ENCODE measurements at regions not wholly inside any gene's neighbourhood (a gene's known extent, or its start where the extent isn't known, plus 50 kb on each side); places are given as distances from the start of the nearest gene placed in this dataset.

DNA sequence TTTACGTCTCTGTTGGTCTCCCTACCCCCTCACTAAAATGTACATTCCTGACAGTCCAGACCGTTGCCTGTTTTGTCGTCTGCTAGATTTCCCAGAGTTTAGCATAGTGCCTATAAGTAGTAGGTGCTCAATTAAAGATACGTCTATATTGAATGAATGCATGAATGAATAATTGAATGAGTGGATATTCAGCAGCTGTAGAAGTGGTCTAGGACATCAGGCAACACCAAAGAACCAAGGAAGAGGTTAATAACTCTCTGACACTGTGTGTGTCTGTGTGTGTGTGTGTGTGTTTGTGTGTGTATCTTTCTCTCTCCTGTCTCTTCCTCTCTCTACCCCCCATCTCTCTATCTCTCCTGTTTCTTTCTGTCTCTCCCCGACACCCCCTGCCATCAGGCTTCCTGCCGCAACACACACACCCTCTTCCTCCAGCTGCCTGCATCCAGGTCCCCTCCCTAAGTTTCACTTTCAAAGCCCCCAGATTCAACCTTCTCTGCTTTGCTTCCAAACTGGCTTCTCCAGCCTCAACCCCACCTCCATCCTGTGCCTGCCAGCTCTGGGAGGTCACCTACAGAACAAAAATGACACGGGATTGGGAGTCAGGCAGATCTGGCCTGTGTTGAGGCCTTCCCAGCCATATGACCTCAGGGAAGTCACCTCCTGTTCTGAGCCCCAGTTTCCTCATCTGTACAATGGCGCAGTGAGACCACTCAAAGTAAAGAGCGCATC, 119.9 kb upstream of the NCOR2 start:
- DNase-seq (ENCODE audit: low read depth, low spot score): no peak

GRCh38 chr12:124686370-124687173, 119.2 kb upstream of the NCOR2 start:
- no peak for DNase-seq (ENCODE audit: low read depth, low spot score)

DNA sequence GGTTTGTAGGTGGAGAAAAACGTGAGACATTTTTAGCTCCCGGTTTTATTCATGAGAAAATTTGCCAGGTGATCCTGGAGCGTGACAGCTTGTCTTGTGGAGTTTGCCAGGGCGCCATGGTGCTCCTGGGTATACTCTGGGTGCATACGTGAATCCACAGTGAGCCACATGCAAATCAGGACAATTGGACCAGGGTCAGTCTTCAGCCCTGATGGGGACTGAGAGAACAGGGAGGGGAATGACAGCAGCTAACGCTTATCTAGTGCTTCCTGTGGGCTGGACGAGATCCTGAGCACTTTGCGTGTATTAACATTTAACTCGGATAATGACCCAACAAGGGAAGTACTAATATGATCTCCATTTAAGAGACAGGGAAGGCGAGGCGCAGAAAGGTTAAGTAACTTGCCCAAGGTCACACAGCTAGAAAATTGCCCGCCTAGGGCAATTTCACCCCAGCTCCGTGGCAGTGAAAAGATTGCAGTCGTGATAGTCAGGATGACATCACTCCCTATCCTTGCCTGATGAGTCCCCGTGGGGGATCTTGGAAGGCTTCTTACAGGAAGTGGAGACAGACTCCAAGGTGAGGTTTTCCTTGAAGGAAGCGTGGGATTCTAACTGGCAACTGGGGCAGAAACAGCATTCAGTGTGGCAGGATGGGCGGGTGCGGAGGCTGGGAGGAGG, 118.4 kb upstream of the NCOR2 start:
- no peak for DNase-seq (ENCODE audit: low read depth, low spot score)

GRCh38 chr12:124684971-124685688, 117.7 kb upstream of the NCOR2 start:
- DNase-seq (ENCODE audit: low read depth, low spot score): peak; percentile 87

DNA sequence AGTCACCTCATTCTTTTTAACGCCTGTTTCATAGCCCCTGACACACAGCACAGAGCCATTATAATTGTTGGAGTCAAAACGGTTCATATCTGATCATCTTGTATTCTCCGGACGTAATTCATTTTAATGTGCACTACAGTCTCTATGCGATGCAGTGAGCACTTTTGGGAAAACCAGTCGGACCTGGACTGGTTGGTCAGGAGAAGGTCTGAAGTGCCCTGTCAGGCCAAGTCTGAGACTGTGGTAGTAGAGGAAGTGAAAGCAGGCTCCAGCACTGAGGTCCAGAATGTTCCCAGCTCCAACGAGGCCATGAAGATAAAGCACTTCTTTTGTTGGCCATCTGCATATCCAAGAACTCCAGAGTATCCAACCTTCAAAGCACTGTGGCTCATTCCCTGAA, 117.1 kb upstream of the NCOR2 start:
- no peak for DNase-seq (ENCODE audit: low read depth, low spot score)

DNA sequence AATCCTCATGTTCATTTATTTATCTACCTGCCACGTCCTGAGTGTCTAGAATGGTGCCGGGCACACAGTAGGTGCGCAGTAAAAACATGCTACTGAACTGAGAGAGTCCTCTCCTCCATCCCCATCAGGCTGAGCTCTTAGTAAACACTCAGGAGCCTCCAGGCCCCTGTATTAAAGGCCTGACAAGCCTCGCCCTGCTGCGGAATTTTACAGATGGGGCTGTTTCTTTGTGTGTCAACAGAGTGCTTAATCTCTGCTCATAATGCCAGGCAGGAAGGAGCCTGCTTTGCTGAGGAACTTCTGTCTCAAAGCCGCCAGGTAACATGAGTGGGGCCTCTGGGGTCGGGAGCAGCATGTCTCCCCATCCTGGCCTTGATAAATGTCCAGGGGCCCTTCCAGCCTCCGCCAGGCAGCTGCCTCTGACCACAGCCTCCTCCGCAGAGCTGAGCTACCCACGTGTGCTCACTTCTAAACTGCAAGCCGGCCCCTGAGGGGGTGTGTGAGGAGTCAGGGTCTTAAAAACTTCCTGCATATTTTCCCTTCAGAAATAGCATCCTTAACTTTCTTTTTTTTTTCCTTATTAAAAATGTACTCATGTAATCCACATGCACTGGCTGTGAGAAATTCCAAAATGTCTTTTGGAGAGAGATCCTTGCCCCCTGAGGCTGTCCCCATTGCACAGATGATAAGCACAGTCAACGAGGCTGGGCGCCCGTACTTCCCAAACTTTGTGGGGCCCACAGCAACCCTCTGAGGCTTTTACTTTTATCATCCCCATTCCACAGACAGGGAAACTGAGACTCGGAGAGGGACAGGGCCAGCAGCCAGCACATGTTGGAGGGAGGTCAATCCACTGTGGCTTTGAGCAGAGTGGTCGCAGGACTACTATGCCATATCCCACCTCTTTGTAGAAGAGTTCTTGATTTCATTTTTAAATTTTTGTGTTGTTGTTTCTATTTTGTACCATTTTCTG, 116.0 kb upstream of the NCOR2 start:
- no peak for DNase-seq (ENCODE audit: low read depth, low spot score)

GRCh38 chr12:124682425-124683151, 115.2 kb upstream of the NCOR2 start:
- no peak for DNase-seq (ENCODE audit: low read depth, low spot score)

GRCh38 chr12:124681779-124682391, 114.5 kb upstream of the NCOR2 start:
- no peak for DNase-seq (ENCODE audit: low read depth, low spot score)

GRCh38 chr12:124680863-124681778, 113.7 kb upstream of the NCOR2 start:
- peak; percentile 73 for DNase-seq (ENCODE audit: low read depth, low spot score)

DNA sequence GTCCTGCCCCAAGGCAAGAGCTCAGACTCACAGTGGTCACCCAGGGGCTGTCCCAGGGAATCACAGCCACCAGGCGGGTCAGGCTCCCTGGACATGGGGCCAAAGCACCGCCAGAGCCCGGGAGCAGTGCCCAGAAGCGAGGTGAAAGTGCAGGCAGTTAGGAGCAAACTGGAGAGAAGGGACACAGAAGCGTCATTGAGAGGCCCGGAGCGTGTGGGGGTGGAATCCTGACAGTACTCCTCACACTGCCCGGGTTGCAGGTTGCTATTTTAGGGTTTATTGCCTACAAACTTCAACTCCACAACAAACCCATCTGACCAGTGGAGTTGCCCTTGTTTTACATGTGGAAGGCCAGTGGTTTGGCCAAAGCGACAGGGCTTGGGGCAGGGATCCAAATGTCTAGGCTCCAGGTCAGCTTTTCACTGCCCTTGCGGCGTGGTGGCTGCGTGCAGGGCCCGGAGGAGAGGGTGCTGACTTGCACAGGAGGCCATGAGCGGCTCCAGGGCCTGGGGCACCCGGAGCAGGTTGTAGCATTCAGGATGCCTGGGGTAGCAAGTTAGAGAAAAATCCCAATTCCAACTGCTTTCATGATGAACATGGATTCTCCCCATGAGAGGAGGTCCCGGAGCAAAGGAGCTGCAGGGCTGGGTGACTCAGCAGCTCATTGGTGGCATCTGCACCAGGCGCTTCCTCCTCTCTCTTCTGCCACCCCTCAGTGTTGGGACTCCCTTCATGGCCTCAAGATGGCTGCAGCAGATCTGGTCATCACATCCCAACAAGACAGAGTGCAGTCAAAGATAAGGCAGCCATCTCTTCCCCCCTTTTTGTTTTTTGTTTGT, 112.3 kb upstream of the NCOR2 start:
- DNase-seq (ENCODE audit: low read depth, low spot score): no peak

DNA sequence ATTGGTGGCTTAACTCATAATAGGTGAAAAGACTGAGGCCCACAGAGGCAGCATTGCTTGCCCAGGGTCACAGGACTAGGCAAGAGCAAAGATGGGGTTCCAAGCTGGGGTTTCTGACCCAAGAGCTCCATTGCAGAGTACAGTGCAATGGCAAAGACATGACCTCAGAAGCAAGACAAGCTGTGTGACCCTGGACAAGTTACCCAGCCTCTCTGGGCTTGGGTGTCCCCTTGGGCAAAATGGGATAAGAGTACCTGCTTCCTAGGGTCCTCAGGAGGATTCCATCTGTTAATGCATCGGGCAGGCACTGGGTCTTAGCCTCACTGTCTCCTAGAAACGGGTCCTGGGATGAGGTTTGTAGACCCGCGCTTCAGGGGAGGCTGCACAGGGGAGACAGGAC, 111.6 kb upstream of the NCOR2 start:
- DNase-seq (ENCODE audit: low read depth, low spot score): no peak

DNA sequence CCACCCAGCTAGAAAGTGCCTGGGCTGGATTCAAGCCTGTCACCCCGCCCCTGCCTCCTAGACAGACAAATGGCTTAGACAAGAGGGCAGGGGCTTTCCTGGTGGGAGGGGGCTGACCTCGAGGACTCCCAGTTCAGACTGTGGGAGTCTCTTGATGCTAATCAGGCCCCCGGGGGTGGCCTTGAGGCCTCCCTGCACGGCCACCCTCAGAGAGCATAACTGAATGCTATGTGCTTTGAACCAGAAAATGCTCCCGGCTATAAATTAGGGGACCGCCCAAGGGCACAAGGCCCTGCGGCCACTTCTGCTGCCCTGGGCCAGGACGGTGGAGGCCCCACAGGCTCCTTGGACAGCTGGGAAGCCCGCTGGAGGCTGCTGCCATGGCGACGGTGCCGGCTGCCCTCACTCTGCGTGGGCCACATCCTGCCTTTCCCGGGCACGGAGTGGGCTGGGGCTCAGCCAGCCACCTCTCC, 111.0 kb upstream of the NCOR2 start:
- DNase-seq (ENCODE audit: low read depth, low spot score): no peak

DNA sequence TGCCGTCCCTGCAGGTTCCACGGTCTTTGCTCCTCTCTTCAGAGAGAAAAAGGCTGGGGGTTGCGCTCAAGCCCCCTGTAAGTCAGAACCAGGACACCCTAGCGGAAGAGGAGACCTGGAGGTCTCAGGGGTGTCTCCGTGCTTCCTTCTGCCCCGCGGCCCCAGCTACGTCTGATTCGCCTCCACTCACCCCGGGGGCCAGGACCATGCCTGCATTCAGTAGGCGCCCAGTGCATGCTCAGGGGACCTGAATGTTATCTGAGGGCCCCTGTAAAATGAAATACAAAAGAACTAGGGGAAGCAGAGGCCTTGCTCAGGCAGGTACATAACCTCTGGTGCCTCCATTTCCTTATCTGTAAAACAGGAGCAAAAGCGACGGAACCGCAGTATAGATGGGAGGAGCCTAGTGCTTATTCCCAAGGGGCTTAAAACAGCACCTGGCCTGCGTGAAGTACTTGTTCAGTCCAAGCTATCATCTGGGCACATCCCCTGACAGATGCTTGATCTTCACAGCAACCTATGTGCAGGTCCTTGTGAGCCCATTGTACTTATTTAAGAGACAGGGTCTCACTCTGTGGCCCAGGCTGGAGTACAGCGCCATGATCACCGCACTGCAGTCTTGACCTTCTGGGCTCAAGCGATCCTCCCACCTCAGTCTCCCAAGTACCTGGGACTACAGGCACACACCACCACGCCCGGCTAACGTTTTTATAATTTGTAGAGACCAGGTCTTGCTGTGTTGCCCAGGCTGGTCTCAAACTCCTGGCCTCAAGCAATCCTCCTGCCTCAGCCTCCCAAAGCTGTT, 110.3 kb upstream of the NCOR2 start:
- no peak for DNase-seq (ENCODE audit: low read depth, low spot score)

GRCh38 chr12:124676714-124677462, 109.5 kb upstream of the NCOR2 start:
- no peak for DNase-seq (ENCODE audit: low read depth, low spot score)

DNA sequence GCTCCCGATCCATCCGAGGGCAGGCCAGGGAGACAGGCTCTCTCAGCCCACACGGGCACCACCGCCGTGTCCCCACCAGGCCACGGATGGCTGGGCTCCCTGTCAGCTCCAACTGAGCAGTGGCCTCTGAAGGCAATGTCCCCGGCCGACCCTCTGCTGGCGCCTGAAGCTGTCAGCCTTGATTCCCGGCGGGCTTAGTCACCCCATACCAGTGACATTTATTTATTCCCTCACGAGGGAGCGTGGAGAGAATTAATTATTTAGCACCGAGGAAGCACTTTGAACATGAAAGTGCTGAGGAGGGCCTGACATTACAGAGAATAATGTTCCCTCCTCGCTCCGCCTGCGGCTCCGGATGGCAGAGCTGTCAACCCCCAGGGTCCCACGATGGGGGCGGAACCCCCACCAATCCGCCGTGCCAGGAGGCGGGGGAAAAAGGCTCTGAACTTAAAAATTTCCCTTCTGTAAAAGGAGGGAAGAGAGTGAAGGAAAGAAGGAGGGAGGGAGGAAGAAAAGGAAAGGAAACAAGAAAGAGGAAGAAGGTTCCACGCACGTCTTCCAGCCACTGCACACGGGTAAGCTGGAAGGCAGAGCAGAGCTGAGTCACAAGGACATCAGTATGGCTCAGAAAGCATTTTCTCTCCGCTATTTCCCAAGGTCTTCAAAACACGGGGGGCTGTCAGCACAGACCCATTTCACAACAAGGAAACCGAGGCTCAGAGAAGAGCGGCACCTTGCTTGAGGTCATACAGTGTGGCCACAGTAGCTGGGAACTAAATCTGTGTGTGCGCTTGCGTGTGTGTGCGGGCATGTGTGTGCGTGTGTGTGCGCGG, 108.7 kb upstream of the NCOR2 start:
- DNase-seq (ENCODE audit: low read depth, low spot score): no peak

All from smooth muscle cell of the brain vasculature (primary cell).